ENCODE measurements at regions not wholly inside any gene's neighbourhood (a gene's known extent, or its start where the extent isn't known, plus 50 kb on each side); places are given as distances from the start of the nearest gene placed in this dataset.

GRCh38 chr4:156329779-156330178 lies 376.1 kb upstream of the CTSO start:
- no peak for TF ChIP-seq CTCF (IDR thresholded peaks at IDR 0.05)
- TF ChIP-seq EZH2 (IDR thresholded peaks at IDR 0.05; ENCODE audit: borderline replicate concordance, insufficient read depth, low read depth, low read length, poor library complexity, severe bottlenecking), result no peak

Data from B cell (primary cell).